HG03432 (cell line): ENCODE measurements at regions not wholly inside any gene's neighbourhood (a gene's known extent, or its start where the extent isn't known, plus 50 kb on each side); places are given as distances from the start of the nearest gene placed in this dataset.
"Not testable (repeated sequence)": the region's sequence is repeated elsewhere in the genome, so short reads cannot be mapped to it uniquely, and the experiment has no call there.

ENCODE experiments used
- ATAC-seq: cut with Tn5 transposase; IDR thresholded peaks from one replicate; pipeline ENCODE4 v1.9.1; 2021; ENCODE audit warnings: mild to moderate bottlenecking, moderate library complexity; ENCODE audit not compliant: unreplicated experiment

DNA sequence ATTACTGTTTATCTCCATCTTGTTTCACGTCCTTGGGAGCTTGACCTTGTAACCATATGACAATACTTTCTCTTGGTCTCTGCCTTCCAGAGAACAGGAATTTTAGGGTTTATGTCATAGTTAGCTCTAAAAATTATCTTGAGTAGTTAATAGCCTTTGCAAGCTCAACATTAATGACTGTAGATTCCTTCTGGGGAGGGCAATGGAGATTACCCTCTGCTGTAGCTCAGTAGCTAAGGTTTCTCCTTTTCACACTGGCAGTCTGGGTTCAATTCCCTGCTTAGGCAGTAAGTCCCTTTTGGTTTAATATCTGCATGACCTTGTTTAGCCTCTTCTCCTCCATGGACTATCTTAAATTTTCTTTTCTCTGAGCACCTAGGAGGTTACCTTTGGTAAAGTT, 181.7 kb upstream of the GPR101 start:
- no peak for ATAC-seq

DNA sequence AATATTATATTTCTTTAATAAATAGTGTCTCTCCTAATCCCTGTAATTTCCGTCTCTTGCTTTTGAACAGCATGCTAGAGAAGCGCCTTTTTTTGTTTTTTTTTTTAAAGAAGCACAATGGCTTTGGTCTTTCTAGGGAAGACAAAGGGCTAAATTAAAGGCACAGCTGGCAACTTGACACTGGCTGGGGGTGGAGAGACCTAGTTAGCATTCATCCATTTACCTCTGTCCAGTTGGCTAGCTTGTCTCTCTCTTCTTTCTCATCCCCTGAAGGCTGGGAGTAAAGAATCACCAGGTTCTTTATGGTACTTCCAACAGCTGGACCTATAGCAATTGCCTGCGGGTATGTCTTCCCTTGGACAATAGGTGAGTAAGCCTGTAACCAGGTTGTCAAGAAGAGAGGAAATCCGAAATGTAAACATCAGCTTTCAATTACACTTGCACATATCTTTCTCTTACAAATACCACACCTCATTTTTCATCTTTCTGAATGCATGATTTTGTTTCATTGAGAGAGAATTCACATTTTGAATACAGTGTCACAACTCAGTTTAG, 178.4 kb upstream of the GPR101 start:
- ATAC-seq, result no peak

DNA sequence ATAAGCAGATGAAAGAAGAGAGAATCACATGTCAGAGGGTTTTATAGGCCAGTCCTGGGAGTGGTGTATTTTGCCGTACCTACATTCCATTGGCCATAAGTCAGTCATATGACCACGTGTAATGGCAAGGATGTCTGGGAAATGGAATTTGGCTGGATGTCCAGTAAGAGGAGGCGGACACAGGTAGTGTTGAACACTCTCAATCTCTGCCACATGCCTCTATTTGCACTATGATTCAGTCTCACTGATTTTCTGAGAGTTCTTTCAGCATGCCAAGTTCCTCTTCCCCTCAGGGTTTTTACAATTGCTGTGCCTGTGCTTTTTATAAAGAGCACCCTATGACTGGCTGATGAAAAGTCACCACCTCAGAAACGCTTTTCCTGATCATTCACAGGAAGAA, 164.2 kb upstream of the GPR101 start:
- ATAC-seq, result no peak

DNA sequence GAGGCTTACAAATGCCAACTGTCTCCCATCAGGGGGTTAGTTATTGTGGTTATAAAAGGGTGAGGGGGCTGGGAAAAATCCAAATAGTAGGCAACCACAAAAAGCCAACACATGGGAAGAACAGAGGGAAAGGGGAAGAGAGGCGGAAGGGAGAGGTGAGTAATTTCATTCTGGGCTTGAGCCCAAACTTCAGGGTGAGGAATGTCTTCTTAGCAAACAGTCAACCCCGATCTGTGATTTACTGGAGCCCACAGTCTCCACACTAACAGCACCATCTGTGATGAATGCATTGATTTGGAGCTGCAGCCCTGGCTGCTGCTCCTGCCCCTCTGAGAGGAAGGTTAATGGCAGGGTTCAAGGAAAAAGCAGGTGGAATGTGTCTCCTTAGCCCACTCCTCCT, 162.2 kb upstream of the GPR101 start:
- no peak for ATAC-seq

DNA sequence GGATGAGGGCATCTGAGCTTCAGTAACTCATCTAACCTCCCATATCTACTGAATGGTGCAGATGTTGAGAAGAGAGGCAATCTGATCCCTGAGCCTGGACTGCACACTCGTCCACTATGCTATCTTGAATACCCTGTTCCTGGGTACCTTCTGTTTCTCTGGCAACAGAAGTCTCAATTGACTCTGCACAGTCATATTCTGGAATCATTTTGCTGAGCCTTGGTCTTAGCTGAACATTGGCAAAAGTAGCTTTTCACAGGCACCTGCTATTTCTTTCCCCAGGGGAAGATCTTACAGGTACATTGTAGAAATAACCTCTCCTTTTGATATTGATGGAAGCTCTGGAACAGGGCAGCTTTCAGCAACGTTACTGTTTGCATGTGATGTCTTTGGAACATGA, 161.5 kb upstream of the GPR101 start:
- ATAC-seq, result no peak

DNA sequence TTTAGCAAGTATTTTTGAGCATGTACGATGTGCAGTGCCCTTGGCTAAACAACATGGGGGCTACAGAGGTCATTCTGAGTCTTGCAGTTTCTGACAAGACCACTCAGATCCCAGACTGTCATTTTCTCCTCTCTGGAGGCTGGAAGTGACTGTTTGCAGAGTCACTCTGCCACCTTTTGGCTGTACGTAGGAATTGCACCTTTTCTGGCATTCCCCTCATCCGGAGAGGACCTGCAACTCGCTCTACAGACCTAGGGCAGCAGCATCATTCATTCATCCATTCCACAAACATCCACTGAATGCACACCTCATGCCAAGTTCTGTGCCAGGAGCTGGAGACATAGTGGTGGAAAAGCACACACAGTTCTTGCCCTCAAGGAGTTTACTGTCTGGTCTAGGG, 160.4 kb upstream of the GPR101 start:
- peak; percentile 47 for ATAC-seq

DNA sequence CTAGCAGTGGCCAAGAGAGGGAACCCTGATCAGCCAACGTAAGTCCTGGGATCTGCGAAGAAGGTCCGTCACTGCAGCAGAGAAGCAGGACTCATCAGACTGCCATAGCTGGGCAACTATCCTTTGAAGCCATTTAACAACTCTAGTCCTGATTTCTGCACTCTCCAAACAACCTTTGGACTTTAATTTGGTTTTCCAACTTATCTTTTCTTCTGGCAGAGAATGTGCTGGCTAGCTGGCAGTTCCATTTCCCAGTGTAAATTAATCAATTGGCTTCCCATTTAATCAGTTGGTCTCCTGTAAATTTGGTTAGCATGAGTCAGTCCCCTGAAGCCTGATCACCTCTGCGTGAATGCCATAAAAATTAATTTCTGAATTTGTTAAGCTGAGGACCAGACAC, 153.7 kb upstream of the GPR101 start:
- no peak for ATAC-seq

DNA sequence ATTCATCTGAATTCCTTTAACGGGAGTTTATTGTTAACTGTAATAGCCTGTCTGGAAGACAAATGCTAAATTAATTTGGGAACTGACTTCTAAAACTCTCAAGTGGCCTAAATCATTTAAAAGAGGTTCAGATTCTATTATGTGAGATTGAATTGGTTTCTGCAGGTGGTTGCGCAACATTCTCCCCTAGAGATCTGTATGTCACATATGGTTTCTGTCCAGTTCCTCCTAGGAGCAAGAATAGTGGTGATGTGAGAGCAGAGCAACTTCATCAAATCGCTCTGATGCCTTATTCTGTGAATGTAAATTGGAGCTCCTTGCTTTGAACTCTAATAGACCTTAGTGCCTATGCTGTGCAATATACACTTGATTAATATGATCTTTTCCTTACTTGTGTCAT, 144.6 kb upstream of the GPR101 start:
- no peak for ATAC-seq

DNA sequence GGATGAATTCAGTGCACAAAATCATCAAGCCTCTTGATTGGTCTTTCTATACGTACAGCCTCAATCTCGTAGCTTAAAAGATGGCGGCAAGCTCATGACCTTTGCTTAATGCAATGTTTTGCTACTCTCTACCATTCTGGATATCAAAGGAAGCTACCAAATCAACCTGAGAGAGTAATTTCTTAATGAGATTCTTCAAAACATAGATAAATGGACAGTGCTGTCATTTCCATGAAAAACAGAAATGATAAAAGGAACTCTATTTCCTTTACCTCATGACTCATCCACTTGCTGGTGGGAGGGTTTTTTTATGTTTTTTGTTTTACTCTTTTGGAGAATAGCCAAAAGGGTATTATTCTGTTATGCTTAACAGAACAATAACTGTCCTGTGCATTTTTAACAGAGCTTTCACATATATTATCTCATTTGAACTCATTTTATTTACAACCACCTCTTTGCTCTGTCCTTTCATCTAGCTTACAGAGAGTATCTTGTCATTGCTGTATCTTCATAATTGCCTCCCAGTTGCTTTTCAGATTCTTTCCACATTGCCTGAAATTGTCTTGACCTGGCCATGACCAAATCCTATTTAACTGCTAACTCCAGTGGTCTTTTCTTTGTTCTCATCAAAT, 138.6 kb upstream of the GPR101 start:
- ATAC-seq, result no peak

DNA sequence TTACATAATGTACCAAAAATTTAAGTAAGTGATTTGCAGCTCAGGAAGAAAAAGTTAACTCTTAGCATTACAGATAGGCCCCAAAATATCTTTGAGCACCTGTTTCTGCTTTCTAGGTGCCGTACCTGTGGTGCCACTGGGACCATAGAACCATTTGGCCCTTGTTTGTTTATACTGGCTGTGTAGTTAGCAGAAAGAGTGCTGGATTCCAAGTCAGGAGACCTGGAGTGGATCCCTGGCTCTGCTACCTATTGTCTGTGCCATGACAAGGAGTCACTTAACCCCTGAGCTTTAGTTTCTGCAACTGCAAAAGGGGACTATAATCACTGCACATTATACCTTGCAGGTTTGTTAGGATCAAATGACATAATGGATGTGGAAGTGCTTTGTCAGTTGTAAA, 137.8 kb upstream of the GPR101 start:
- ATAC-seq, result no peak

DNA sequence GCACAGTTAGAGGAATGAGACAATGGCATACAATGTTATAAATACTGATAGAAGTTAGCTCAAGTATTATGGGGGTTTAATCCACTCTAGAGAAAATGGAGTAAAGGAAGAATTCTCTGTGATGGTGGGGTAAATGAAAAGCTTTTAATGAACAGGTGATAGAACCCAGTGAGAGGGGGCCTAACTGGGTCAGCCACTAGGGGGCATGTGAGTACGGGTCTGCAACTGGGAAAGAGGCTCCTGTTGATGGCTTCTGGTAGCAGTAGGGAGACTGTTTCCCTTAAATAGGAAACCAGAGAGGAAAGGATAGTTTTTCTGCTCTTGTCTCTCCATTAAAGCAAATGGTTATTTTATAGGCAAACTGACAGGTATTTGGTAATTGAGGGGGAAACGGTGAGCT, 132.8 kb upstream of the GPR101 start:
- ATAC-seq, result no peak

DNA sequence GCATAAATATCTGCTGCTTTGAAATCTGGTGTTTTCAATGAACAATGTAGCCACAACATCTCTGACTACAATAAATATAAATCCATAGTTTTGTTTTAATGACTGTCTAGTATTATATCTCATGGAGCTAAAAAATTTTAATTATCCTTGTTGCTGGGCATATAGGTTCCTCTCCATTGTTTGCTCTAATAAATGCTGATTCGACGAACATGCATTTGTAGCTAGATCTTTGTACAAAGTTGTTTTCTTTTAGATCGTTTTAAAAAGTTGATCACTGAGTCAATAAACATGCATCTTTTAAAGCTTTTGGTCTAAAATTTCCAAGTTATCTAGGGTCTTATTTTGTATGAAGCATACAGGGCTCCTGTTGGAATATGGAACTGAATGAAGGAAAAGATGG, 130.5 kb upstream of the GPR101 start:
- ATAC-seq, result no peak

DNA sequence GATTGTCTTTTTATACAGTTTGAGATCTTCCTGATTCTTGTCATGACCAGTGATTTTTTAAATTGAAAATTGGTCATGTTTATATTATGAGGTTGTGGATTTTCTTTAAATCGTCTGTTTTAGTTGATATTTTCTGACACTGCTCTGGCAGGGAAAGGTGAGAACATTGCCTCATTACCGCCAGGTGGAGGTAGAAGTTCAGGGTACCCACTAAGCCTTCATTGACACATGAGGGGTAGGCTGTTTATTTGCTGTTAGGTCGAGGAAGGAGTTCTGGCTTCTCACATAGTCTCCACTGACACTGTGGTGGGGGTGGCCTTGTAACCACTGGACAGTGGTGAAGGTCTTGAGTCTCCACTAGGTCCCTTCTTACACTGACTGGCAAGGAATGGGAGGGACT, 117.6 kb upstream of the GPR101 start:
- no peak for ATAC-seq

DNA sequence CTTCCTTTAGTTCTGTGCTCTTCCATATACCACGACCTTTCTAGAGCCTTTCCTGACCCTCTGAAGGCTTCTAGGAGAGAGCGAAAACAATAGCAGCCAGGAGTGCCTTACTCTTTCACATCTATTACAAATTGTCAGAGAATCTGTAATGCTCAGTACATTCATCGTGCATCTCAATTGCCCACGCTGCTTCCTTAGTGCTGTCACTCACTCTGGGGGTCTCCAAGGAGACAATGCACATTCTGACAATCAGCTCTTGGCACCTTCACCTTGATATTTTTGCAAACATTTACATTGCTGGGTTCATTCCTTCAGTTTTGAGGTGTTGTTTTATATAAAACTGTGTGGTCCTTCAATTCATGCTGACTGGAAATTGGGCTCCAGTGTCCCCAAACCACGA, 110.1 kb upstream of the GPR101 start:
- no peak for ATAC-seq

DNA sequence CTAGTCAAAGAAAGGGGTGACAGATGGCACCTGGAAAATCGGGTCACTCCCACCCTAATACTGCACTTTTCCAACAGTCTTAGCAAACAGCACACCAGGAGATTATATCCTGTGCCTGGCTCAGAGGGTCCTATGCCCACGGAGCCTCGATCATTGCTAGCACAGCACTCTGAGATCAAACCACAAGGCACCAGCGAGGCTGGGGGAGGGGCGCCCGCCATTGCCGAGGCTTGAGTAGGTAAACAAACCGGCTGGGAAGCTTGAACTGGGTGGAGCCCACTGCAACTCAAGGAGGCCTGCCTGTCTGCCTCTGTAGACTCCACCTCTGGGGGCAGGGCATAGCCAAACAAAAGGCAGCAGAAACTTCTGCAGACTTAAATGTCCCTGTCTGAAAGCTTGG, 88.9 kb upstream of the GPR101 start:
- ATAC-seq, result not testable (repeated sequence)

DNA sequence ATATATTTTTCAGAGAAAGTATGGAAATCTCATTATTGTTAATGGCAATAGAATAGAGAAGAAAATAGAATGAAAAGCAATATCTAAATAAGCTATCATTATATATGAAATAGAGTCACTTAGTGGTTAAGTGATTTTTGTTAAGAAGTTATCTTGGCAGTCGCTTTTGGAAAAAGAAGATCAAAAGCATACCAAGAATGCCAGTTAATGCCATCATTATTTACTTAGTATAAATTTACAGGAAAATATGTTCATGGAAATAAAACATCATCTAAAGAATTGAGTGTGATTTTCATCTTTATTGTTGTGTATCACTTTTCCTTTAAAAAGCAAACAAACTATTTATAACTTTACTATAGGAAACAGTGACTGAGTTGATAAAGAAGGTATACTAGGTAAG, 85.3 kb upstream of the GPR101 start:
- ATAC-seq, result no peak

DNA sequence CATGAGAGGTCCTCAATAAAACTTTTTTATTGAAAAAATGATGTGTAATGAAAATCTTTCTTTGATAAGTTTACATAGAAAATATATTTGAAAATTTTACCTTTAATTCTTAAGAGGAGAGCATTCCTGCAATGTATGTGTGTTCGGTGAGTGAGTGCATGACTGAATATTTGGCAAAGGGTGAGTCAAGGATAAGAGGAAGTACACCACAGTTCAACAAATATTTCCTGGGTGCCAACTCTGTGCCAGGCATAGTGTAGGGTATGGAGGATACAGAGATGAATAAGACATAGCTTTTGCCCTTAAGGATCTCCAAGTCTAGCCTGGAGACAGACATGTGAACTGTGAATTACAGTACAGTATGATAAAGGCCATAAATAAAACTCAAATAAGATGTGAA, 84.7 kb upstream of the GPR101 start:
- ATAC-seq, result no peak

DNA sequence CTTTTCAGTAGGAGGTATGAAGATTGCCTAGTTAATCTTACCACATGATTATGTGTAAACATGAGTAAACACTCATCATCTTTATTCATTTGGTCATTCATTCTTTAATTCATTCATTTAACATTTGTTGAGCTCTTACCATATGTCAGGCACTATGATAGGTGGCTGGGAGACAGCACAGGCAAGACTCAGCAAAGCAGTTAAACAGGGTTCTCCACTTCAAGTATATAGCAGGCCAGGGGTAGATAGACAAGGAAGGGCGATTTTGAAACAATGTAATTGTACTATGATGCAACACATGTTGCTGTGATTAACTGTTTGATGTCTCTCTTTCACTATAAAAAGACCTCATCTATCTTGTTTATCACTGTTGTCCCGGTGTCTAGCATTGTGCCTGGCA, 84.3 kb upstream of the GPR101 start:
- ATAC-seq, result no peak

DNA sequence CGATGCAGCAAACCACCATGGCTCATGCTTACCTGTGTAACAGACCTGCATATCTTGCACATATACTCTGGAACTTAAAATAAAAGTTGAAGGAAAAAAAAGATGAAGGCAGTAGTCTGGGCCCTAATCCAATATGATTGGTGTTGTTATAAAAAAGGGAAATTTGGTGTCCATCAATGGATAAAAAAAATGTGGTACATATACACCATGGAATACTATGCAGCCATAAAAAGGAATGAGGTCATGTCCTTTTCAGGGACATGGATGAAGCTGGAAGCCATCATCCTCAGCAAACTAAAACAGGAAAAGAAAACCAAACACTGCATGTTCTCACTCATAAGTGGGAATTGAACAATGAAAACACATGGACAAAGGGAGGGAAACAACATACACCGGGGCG, 74.1 kb upstream of the GPR101 start:
- not testable (repeated sequence) for ATAC-seq

DNA sequence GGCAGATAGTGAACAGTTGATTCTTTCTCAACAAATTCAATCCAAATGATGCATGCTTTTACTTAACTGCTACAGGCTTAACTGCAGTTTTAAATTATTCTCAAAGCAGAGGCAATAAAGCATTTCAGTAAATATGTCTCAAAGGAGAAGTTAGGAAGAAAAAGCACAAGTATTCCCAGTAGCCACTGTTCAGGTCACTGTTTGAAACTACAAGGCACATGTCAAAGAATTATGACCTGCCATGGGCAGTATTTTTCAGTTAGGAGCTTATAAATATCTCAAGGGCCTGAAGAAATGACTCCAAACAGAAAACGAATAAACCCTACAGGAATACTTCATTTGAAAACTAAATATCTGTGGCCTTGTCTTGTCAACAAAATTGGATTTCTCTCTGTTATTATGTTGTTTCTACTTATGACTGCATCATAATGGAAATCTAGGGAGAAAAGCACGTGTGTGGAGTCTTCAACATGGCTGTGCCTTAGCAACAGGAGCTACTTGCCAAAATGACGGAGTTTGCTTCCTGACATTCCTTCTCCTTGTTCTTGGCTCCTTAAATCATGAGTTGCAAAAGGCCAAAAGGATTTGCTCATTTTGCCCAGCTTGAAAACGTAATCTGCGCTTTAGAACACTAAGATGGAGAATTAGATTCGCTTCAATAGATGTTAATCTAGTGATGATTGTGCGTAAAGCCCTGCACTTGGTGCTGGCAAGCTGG, 67.6 kb upstream of the GPR101 start:
- no peak for ATAC-seq
